ENCODE measurements at regions not wholly inside any gene's neighbourhood (a gene's known extent, or its start where the extent isn't known, plus 50 kb on each side); places are given as distances from the start of the nearest gene placed in this dataset.
"Not testable (repeated sequence)": the region's sequence is repeated elsewhere in the genome, so short reads cannot be mapped to it uniquely, and the experiment has no call there.

GRCh38 chr10:63795094-63795860, 274.1 kb downstream of the REEP3 start:
- DNase-seq, result no peak

- DNase-seq, result peak; percentile 82
Measured at GRCh38 chr10:63798599-63799498, 277.6 kb downstream of the REEP3 start.

GRCh38 chr10:63799521-63800300, 278.5 kb downstream of the REEP3 start:
- no peak for DNase-seq

- peak; percentile 50 for DNase-seq
Measured at GRCh38 chr10:63801166-63801565, 280.0 kb downstream of the REEP3 start.

- no peak for DNase-seq
Measured at GRCh38 chr10:63806330-63806729, 285.1 kb downstream of the REEP3 start.

GRCh38 chr10:63812501-63812900, 291.3 kb downstream of the REEP3 start:
- no peak for DNase-seq

GRCh38 chr10:63819753-63820329, 298.6 kb downstream of the REEP3 start:
- DNase-seq, result peak; percentile 73

GRCh38 chr10:63822496-63822895, 301.3 kb downstream of the REEP3 start:
- no peak for DNase-seq

GRCh38 chr10:63825111-63825510, 303.9 kb downstream of the REEP3 start:
- DNase-seq, result no peak

GRCh38 chr10:63825766-63826165, 304.6 kb downstream of the REEP3 start:
- no peak for DNase-seq

- not testable (repeated sequence) for DNase-seq
Measured at GRCh38 chr10:63827018-63827417, 305.8 kb downstream of the REEP3 start.

- DNase-seq, result no peak
Measured at GRCh38 chr10:63829020-63829419, 307.8 kb downstream of the REEP3 start.

GRCh38 chr10:63829573-63830149, 308.5 kb downstream of the REEP3 start:
- DNase-seq, result no peak

- DNase-seq, result no peak
Measured at GRCh38 chr10:63832686-63833085, 311.5 kb downstream of the REEP3 start.

GRCh38 chr10:63833411-63834060, 312.3 kb downstream of the REEP3 start:
- DNase-seq, result no peak

GRCh38 chr10:63836666-63837442, 315.7 kb downstream of the REEP3 start:
- DNase-seq, result no peak

- no peak for DNase-seq
Measured at GRCh38 chr10:63841761-63842160, 320.6 kb downstream of the REEP3 start.

GRCh38 chr10:63843107-63843506, 321.9 kb downstream of the REEP3 start:
- no peak for DNase-seq

GRCh38 chr10:63848871-63849270, 327.7 kb downstream of the REEP3 start:
- not testable (repeated sequence) for DNase-seq

GRCh38 chr10:63862860-63863259, 341.7 kb downstream of the REEP3 start:
- DNase-seq, result peak; percentile 45

- DNase-seq, result no peak
Measured at GRCh38 chr10:63865210-63865609, 344.0 kb downstream of the REEP3 start.
